PC-3 (cell line): ENCODE measurements at regions not wholly inside any gene's neighbourhood (a gene's known extent, or its start where the extent isn't known, plus 50 kb on each side); places are given as distances from the start of the nearest gene placed in this dataset.

ENCODE experiments used
- CTCF ChIP-seq: fragments of 300-600 bp; sonication (generic); conservative IDR thresholded peaks from 2 replicates; pipeline ENCODE4 v1.5.1; 2017; ENCODE audit warnings: antibody characterized with exemption, low read depth, mild to moderate bottlenecking, low read length
- EZH2 ChIP-seq: fragments of 300-600 bp; sonication (generic); IDR thresholded peaks from one replicate; pipeline ENCODE4 v1.6.1; 2017; ENCODE audit warnings: antibody characterized with exemption, mild to moderate bottlenecking, low read length; ENCODE audit not compliant: unreplicated experiment
- EZH2phosphoT487 ChIP-seq: fragments of 300-600 bp; sonication (generic); IDR thresholded peaks from 2 replicates; pipeline ENCODE4 v1.6.1; 2018; ENCODE audit warnings: mild to moderate bottlenecking, antibody characterized with exemption, low read length, borderline replicate concordance

- TF ChIP-seq CTCF (no peak), EZH2 (no peak), EZH2phosphoT487 (no peak)
These were observed 126.2 kb downstream of the KCNRG start for GRCh38 chr13:50141375-50141975.
